ENCODE measurements at regions not wholly inside any gene's neighbourhood (a gene's known extent, or its start where the extent isn't known, plus 50 kb on each side); places are given as distances from the start of the nearest gene placed in this dataset.

GRCh38 chr22:22032906-22033802 is 50.6 kb upstream of the TOP3B start:
- H3K36me3 Mint-ChIP-seq (ENCODE audit: low read depth): no peaks in the 10 kb centered on the region
- peaks cover 3% of the 10 kb centered on the region for H3K27me3 Mint-ChIP-seq
- no peak overlapping the region for H3K27ac Mint-ChIP-seq
- H3K4me3 Mint-ChIP-seq: no peak overlapping the region
- intact Hi-C loops (cut with micrococcal nuclease): no loop called here
- DNase-seq (no peak), ATAC-seq (no peak)
- TF ChIP-seq CTCF (IDR thresholded peaks at IDR 0.05): no peak
- ChIA-PET CTCF (interaction anchor here (0.9 to 4.0 kb wide), 3 partner anchors 27 to 95 kb away, joined by 3 to 13 read pairs (median 3); no protein-coding TSS in a partner anchor), POLR2A (no interaction called here)
- no peaks in the 10 kb centered on the region for H3K9me3 Mint-ChIP-seq
- H3K4me1 Mint-ChIP-seq (ENCODE audit: low read depth): no peaks in the 10 kb centered on the region

GRCh38 chr22:22032099-22032905 is 49.7 kb upstream of the TOP3B start:
- H3K27ac Mint-ChIP-seq: no peak overlapping the region
- H3K36me3 Mint-ChIP-seq (ENCODE audit: low read depth): no peaks in the 10 kb centered on the region
- DNase-seq: no peak
- no peak for ATAC-seq
- intact Hi-C loops (cut with micrococcal nuclease): no loop called here
- H3K27me3 Mint-ChIP-seq: peaks cover 3% of the 10 kb centered on the region
- no peaks in the 10 kb centered on the region for H3K9me3 Mint-ChIP-seq
- H3K4me3 Mint-ChIP-seq: no peak overlapping the region
- no peaks in the 10 kb centered on the region for H3K4me1 Mint-ChIP-seq (ENCODE audit: low read depth)
- ChIA-PET CTCF (interaction anchor here (0.9 to 4.0 kb wide), 3 partner anchors 28 to 94 kb away, joined by 3 to 13 read pairs (median 3); no protein-coding TSS in a partner anchor), POLR2A (no interaction called here)
- TF ChIP-seq CTCF (IDR thresholded peaks at IDR 0.05): no peak

Measured in activated CD8-positive, alpha-beta T cell treated with anti-CD3 and anti-CD28 coated beads for 36 hours (primary cell).